Activated naive CD4-positive, alpha-beta T cell treated with Interleukin-2 at 50 U/mL for 16 hours (primary cell): ENCODE measurements at regions not wholly inside any gene's neighbourhood (a gene's known extent, or its start where the extent isn't known, plus 50 kb on each side); places are given as distances from the start of the nearest gene placed in this dataset.
"Not testable (repeated sequence)": the region's sequence is repeated elsewhere in the genome, so short reads cannot be mapped to it uniquely, and the experiment has no call there.

ENCODE experiments used
- DNase-seq: peaks from one replicate; pipeline ENCODE4 v3.0.0-alpha.2; 2020

- DNase-seq, result no peak
Measured at GRCh38 chr7:16265863-16266458, 155.4 kb downstream of the CRPPA start.

- no peak for DNase-seq
Measured at GRCh38 chr7:16264823-16265804, 156.2 kb downstream of the CRPPA start.

- no peak for DNase-seq
Measured at GRCh38 chr7:16264036-16264819, 157.1 kb downstream of the CRPPA start.

- DNase-seq, result not testable (repeated sequence)
Measured at GRCh38 chr7:16263377-16263776, 158.0 kb downstream of the CRPPA start.

GRCh38 chr7:16261654-16262053 is 159.7 kb downstream of the CRPPA start:
- no peak for DNase-seq

GRCh38 chr7:16261100-16261499 is 160.2 kb downstream of the CRPPA start:
- no peak for DNase-seq

- DNase-seq, result no peak
Measured at GRCh38 chr7:16260236-16260728, 161.1 kb downstream of the CRPPA start.

GRCh38 chr7:16256419-16256818 is 164.9 kb downstream of the CRPPA start:
- not testable (repeated sequence) for DNase-seq

GRCh38 chr7:16255952-16256351 is 165.4 kb downstream of the CRPPA start:
- not testable (repeated sequence) for DNase-seq

GRCh38 chr7:16250655-16251054 is 170.7 kb downstream of the CRPPA start:
- not testable (repeated sequence) for DNase-seq

- not testable (repeated sequence) for DNase-seq
Measured at GRCh38 chr7:16249204-16249603, 172.1 kb downstream of the CRPPA start.

- DNase-seq, result not testable (repeated sequence)
Measured at GRCh38 chr7:16248556-16248955, 172.8 kb downstream of the CRPPA start.

- no peak for DNase-seq
Measured at GRCh38 chr7:16244469-16244868, 176.9 kb downstream of the CRPPA start.

GRCh38 chr7:16242920-16243319 is 178.4 kb downstream of the CRPPA start:
- DNase-seq, result no peak

GRCh38 chr7:16241017-16241416 is 180.3 kb downstream of the CRPPA start:
- no peak for DNase-seq

GRCh38 chr7:16236381-16236780 is 185.0 kb downstream of the CRPPA start:
- no peak for DNase-seq

- no peak for DNase-seq
Measured at GRCh38 chr7:16235147-16236114, 185.9 kb downstream of the CRPPA start.

- DNase-seq, result no peak
Measured at GRCh38 chr7:16234493-16235146, 186.7 kb downstream of the CRPPA start.

GRCh38 chr7:16233517-16233916 is 187.8 kb downstream of the CRPPA start:
- no peak for DNase-seq

- no peak for DNase-seq
Measured at GRCh38 chr7:16232273-16232672, 189.1 kb downstream of the CRPPA start.
